DOHH2 (cell line): ENCODE measurements at regions not wholly inside any gene's neighbourhood (a gene's known extent, or its start where the extent isn't known, plus 50 kb on each side); places are given as distances from the start of the nearest gene placed in this dataset.
"Not testable (repeated sequence)": the region's sequence is repeated elsewhere in the genome, so short reads cannot be mapped to it uniquely, and the experiment has no call there.

Experiments
- H3F3A ChIP-seq: fragments of 200-600 bp; sonication (generic), shearing (Covaris generic); 2 replicates; pipeline ENCODE4 v1.6.0; 2016; ENCODE audit warnings: antibody characterized with exemption, mild to moderate bottlenecking; ENCODE audit not compliant: control insufficient read depth, insufficient read depth
- H3K27ac ChIP-seq: fragments of 200-600 bp; sonication (generic); 2 replicates; pipeline ENCODE4 v1.5.1; 2014; ENCODE audit warnings: low read depth, mild to moderate bottlenecking, low read length, moderate library complexity
- H3K27me3 ChIP-seq: fragments of 200-600 bp; sonication (generic); 2 replicates; pipeline ENCODE4 v1.6.1; 2014; ENCODE audit warnings: mild to moderate bottlenecking, low read length, mixed read lengths; ENCODE audit not compliant: control insufficient read depth
- H3K36me3 ChIP-seq: fragments of 200-600 bp; sonication (generic); 2 replicates; pipeline ENCODE4 v1.6.1; 2014; ENCODE audit warnings: mild to moderate bottlenecking, low read length, moderate library complexity, mixed read lengths; ENCODE audit not compliant: control insufficient read depth
- H3K4me1 ChIP-seq: fragments of 200-600 bp; sonication (generic); 2 replicates; pipeline ENCODE4 v1.6.1; 2014; ENCODE audit warnings: mild to moderate bottlenecking, low read length, mixed read lengths; ENCODE audit not compliant: control insufficient read depth
- H3K4me2 ChIP-seq: fragments of 200-600 bp; sonication (generic); 2 replicates; pipeline ENCODE4 v1.6.0; 2014; ENCODE audit warnings: mild to moderate bottlenecking, low read length, moderate library complexity
- H3K4me3 ChIP-seq: fragments of 200-600 bp; sonication (generic); 2 replicates; pipeline ENCODE4 v1.5.1; 2014; ENCODE audit warnings: mild to moderate bottlenecking, low read length, mixed read lengths
- H3K79me2 ChIP-seq: fragments of 200-600 bp; sonication (generic); 2 replicates; pipeline ENCODE4 v1.6.1; 2014; ENCODE audit warnings: mild to moderate bottlenecking, low read length, mixed read lengths; ENCODE audit not compliant: control insufficient read depth
- H3K9me2 ChIP-seq: fragments of 200-600 bp; sonication (generic); replicated peaks from 2 replicates; pipeline ENCODE4 v1.6.1; 2014; ENCODE audit warnings: mild to moderate bottlenecking, low read length, mixed read lengths; ENCODE audit not compliant: control insufficient read depth
- H3K9me3 ChIP-seq: fragments of 200-600 bp; sonication (generic); 2 replicates; pipeline ENCODE4 v1.6.1; 2014; ENCODE audit warnings: antibody characterized with exemption, low read length, mixed read lengths; ENCODE audit not compliant: control insufficient read depth, insufficient read depth
- H4K20me1 ChIP-seq: fragments of 200-600 bp; sonication (generic); 2 replicates; pipeline ENCODE4 v1.6.0; 2014; ENCODE audit warnings: low read depth, mild to moderate bottlenecking, antibody characterized with exemption, low read length, moderate library complexity; ENCODE audit not compliant: control insufficient read depth, insufficient read depth
- TF ChIP-seq, protein P1 (sequence below): fragments of 200-600 bp; sonication (generic); IDR thresholded peaks from one replicate; pipeline ENCODE4 v1.5.1; 2014; ENCODE audit warnings: antibody characterized with exemption, mild to moderate bottlenecking, low read depth, low read length; ENCODE audit not compliant: poor library complexity, severe bottlenecking

DNA sequence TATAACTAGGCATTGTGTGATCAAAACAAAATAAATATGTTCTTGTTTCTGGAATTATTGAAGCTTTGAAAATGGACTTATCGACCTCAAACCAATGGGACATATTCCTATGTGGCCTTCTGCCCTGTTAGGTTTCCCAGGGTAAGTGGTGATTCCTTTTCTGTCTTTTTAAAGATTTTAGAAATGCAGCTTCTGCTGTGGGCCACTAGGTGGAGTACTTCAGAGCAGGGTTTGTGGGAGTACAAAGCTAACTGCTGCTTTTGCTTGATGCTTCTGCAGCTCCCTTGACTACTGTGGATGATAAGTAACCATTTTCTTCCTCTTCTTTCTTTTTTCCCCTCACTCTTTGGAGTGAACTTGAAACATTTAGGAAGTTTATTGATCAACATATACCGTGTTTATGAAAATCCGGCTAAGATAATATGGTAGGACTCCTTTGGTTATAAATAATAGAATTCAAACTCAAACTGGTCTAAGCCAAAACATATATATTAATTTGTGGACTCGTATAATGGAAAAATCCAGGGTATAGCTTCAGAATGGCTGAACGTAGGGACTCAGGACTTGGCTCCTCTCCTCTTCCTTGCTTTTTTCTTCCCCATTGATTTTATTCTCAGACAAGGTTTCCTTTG lies 1737.7 kb upstream of the DEFB115 start:
- not testable (repeated sequence) for H3F3A ChIP-seq, H3K9me2 ChIP-seq, H3K4me1 ChIP-seq, H3K27me3 ChIP-seq, H3K9me3 ChIP-seq, H3K79me2 ChIP-seq, H3K36me3 ChIP-seq, H3K4me2 ChIP-seq, H3K4me3 ChIP-seq, H4K20me1 ChIP-seq, H3K27ac ChIP-seq
- TF ChIP-seq, protein P1, sequence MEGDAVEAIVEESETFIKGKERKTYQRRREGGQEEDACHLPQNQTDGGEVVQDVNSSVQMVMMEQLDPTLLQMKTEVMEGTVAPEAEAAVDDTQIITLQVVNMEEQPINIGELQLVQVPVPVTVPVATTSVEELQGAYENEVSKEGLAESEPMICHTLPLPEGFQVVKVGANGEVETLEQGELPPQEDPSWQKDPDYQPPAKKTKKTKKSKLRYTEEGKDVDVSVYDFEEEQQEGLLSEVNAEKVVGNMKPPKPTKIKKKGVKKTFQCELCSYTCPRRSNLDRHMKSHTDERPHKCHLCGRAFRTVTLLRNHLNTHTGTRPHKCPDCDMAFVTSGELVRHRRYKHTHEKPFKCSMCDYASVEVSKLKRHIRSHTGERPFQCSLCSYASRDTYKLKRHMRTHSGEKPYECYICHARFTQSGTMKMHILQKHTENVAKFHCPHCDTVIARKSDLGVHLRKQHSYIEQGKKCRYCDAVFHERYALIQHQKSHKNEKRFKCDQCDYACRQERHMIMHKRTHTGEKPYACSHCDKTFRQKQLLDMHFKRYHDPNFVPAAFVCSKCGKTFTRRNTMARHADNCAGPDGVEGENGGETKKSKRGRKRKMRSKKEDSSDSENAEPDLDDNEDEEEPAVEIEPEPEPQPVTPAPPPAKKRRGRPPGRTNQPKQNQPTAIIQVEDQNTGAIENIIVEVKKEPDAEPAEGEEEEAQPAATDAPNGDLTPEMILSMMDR = peak; percentile 51

DNA sequence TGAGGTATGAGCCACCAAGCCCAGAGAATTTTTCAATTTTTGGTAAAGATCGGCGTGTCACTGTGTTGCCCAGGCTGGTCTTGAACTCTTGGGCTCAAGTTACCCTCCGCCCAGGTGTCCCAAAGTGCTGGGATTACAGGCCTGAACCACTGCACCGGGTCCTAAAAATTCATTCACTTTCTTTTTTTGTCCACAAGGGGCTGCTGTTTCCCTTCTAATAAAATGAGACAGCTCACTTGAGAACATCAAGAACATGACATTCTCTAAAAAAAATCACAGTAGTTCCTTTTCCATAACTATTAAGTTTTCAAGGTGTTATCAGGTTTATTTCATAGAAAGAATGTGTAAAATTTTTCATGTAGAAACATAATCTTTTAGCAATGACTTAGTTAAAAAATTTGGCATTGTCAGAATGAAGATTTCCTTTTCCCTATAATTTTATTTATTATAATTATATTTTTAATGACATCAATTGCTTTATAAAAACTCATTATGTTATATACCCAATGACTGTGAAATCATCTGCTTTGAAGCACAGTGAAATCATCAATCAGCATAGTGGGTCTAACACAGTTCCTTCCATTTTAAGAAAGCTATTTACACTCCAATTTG lies 1723.8 kb upstream of the DEFB115 start:
- H4K20me1 ChIP-seq, H3K9me2 ChIP-seq, H3F3A ChIP-seq, H3K27ac ChIP-seq, H3K79me2 ChIP-seq, H3K9me3 ChIP-seq, H3K4me2 ChIP-seq, H3K4me3 ChIP-seq, H3K4me1 ChIP-seq, H3K27me3 ChIP-seq, H3K36me3 ChIP-seq: not testable (repeated sequence)

DNA sequence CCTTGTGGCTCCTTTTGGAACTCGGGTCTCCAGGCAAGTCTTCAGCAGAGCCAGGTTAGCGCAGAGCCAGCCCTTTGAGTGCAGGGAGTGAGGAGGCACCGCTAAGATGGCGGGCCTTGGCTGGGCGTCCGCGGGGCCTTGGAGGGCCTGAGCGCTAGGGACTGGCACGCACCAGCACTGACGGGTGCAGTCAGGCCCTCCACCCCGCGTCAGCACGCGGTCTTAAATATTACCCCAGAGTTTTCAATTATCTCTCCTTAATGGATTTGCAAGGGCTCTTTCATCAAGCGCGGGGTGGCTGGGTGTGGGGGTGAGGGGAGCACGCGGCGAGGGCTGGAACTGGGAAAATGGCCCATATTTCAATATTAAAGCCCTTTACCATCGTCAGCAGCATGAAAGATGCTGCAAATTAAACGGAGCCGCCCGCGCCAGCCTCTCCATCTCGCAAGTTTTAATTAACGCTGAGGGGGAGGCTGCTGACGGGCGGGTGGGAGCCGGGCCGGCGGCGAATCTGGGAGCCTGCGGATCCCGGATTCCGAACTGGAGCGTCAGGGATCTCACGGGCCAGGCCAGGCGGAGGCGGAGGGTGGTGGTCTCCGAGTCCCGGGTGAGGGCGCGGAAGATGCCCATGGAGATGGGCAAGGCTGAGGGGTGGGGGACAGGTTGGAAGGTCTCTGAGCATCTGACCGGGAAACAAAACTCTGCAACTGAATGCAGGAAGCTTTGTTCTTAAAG lies 1690.4 kb upstream of the DEFB115 start:
- H3K4me2 ChIP-seq, H3K4me3 ChIP-seq, H3K79me2 ChIP-seq, H3F3A ChIP-seq, H3K36me3 ChIP-seq, H3K9me3 ChIP-seq, H4K20me1 ChIP-seq, H3K4me1 ChIP-seq, H3K27ac ChIP-seq, H3K9me2 ChIP-seq, H3K27me3 ChIP-seq: not testable (repeated sequence)

DNA sequence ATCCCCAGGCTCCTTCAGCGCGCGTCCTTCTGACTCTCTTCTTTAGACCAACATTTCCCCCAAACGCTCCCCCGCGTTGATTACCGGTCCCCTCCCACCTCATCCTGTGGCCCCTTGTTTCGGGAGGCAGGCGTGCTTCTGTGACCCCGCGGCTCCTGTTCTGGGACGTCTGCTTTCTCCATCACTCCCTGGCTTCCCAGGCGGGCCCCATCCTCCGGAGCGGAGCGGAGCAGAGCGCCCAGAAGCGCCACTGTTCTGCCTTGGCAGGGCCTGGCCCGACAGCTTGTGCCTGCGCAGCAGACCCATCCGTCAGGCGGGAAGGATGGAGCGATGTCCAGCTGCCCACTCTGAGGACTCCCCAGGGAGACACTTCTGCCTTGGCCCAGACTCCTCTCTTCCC lies 1689.8 kb upstream of the DEFB115 start:
- H3K36me3 ChIP-seq = not testable (repeated sequence)

DNA sequence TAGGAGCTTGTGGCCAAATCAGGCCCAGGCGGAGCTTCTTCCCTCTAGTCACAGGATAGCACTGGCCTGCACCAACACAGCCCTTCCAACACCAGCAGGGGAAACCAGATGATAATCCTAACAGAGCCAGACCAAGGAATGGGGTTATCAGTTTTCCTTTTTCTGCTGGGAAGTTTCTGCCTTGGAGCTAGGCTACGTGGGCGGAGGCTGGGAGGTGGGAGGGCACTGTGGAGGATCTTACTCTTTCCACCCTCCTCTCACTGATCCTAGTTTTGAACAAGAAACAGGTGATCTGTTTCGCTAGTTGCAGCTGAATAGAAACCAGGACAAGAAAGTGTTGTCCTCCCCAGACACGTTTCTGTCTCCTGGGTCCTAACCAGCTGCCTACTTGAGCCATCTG lies 1687.3 kb upstream of the DEFB115 start:
- not testable (repeated sequence) for H3K4me2 ChIP-seq, H3K9me3 ChIP-seq, H3K4me3 ChIP-seq, H3K4me1 ChIP-seq, H3F3A ChIP-seq, H3K79me2 ChIP-seq, H3K36me3 ChIP-seq, H3K27ac ChIP-seq, H3K27me3 ChIP-seq, H4K20me1 ChIP-seq, H3K9me2 ChIP-seq

More for the DNA sequence above, 1689.8 kb upstream of the DEFB115 start:
- not testable (repeated sequence) for H3K9me2 ChIP-seq, H3K4me3 ChIP-seq, H3K4me2 ChIP-seq, H3K9me3 ChIP-seq, H4K20me1 ChIP-seq, H3K27ac ChIP-seq, H3K4me1 ChIP-seq, H3K79me2 ChIP-seq, H3F3A ChIP-seq, H3K27me3 ChIP-seq

DNA sequence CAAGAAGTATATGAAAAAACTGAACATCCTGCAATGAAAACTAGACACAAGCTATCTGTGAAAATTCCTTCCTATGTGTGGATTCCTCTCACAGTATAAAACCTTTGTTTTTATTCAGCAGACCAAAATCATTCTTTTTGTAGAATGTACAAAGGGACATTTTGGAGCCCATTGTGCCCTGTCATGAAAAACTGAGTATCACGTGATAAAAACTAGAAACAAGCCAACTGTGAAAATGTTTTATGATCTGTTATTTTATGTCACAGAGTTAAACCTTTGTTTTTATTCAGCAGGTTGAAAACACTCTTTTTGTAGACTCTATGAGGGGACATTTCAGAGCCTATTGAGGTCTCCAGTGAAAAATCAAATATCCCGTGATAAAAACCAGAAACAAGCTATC lies 1667.9 kb upstream of the DEFB115 start:
- not testable (repeated sequence) for H3K36me3 ChIP-seq, H3K4me2 ChIP-seq, H3F3A ChIP-seq, H3K9me3 ChIP-seq, H3K4me1 ChIP-seq, H3K27ac ChIP-seq, H3K9me2 ChIP-seq, H3K27me3 ChIP-seq, H3K4me3 ChIP-seq, H3K79me2 ChIP-seq, H4K20me1 ChIP-seq

DNA sequence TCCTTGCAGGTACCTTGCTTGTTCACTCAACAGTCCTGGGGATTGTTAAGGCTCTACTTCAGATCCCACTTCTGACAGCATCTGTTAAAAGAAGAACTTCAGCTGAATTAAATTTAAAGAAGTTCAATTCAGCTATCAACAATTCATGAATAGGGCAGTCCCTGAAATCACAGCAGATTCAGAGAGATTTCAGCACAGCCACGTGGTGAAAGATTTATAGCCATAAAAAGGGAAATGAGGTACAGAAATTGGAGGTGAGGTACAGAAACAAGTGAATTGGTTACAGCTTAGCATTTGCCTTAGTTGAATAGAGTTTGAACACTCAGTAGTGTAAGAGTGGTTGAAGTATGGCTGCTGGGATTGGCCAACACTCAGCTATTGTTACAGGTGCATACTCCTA lies 1653.3 kb upstream of the DEFB115 start:
- H4K20me1 ChIP-seq, H3K9me3 ChIP-seq, H3F3A ChIP-seq, H3K27ac ChIP-seq, H3K36me3 ChIP-seq, H3K9me2 ChIP-seq, H3K4me3 ChIP-seq, H3K4me2 ChIP-seq, H3K27me3 ChIP-seq, H3K4me1 ChIP-seq, H3K79me2 ChIP-seq: not testable (repeated sequence)
